SK-N-MC (cell line): ENCODE measurements at regions not wholly inside any gene's neighbourhood (a gene's known extent, or its start where the extent isn't known, plus 50 kb on each side); places are given as distances from the start of the nearest gene placed in this dataset.

ENCODE experiments used
- EZH2 ChIP-seq: fragments of 200-600 bp; sonication (generic); IDR thresholded peaks from one replicate; pipeline ENCODE4 v1.6.1; 2017; ENCODE audit warnings: antibody characterized with exemption
- POLR2AphosphoS5 ChIP-seq: IDR thresholded peaks from 2 replicates; pipeline ENCODE4 v1.6.1; 2012; ENCODE audit warnings: mild to moderate bottlenecking, low read depth, low read length, borderline replicate concordance

DNA sequence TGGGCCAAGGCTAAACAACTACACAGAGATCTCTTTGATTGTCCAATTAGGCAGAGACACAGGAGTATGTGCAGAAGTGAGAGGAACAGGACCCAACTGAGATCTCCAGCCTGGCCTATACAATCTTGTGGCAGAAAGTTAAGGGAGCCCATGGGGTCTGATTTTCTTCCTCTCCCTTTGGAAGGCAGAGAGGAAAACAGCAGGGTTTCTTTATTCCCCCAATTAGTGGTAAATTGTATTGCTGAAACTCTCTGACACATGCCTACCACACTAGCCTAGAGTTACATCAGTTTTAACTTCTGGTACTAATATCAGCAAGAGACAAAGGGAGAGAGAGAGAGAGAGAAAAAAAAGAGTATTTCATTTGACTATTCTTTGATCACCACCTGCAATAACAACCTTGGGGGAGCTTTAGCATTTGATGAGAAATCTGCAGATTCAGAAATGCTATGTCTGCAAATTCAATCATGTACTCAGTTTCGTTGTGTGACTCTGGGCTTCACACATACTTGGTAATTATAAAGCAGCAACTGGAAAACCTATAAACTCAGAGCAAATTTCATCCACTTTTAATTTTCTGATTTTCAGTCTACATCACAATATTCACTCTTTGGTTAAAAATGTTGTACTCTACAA is 260.3 kb upstream of the SPTLC3 start:
- TF ChIP-seq POLR2AphosphoS5 (no peak), EZH2 (no peak)
